ENCODE measurements at regions not wholly inside any gene's neighbourhood (a gene's known extent, or its start where the extent isn't known, plus 50 kb on each side); places are given as distances from the start of the nearest gene placed in this dataset.

GRCh38 chr7:52695973-52696595, 339.3 kb upstream of the POM121L12 start:
- no peak overlapping the region for H2AFZ ChIP-seq (ENCODE audit: low read depth, low read length)
- H4K20me1 ChIP-seq (ENCODE audit: insufficient read depth, low read length): no peaks in the 10 kb centered on the region
- no peak for FAIRE-seq
- Mint-ChIP-seq H3K36me3 (ENCODE audit: low read depth, unreplicated experiment) (no peaks in the 10 kb centered on the region), H3K9me3 (ENCODE audit: unreplicated experiment) (no peaks in the 10 kb centered on the region), H3K27me3 (ENCODE audit: low read depth, unreplicated experiment) (no peaks in the 10 kb centered on the region), H3K4me1 (ENCODE audit: low read depth, unreplicated experiment) (no peaks in the 10 kb centered on the region), H3K4me3 (ENCODE audit: unreplicated experiment) (no peak overlapping the region), H3K27ac (ENCODE audit: unreplicated experiment) (no peak overlapping the region)
- H3K9ac ChIP-seq (ENCODE audit: low read length): no peak overlapping the region
- no peaks in the 10 kb centered on the region for H3K27me3 ChIP-seq (ENCODE audit: insufficient read depth, low read length)
- H3K27ac ChIP-seq (ENCODE audit: low read depth, low read length): no peak overlapping the region
- no peaks in the 10 kb centered on the region for H3K36me3 ChIP-seq (ENCODE audit: insufficient read depth, low read length)
- DNase-seq (ENCODE audit: low read depth): peak; percentile 74
- peaks cover 2% of the 10 kb centered on the region for H3K9me3 ChIP-seq (ENCODE audit: insufficient read depth, low read depth, low read length)
- no peak overlapping the region for H3K4me3 ChIP-seq (ENCODE audit: insufficient read depth, low read depth, low read length)
- H3K4me2 ChIP-seq (ENCODE audit: low read length): no peak overlapping the region
- no peaks in the 10 kb centered on the region for H3K4me1 ChIP-seq (ENCODE audit: insufficient read depth, low read length)
- TF ChIP-seq CTCF (IDR thresholded peaks at IDR 0.05; ENCODE audit: insufficient read depth, low read depth, low read length) (no peak), EZH2 (IDR thresholded peaks at IDR 0.05; ENCODE audit: insufficient read depth, low read length) (no peak)
- H3K79me2 ChIP-seq (ENCODE audit: insufficient read depth, low read length): no peaks in the 10 kb centered on the region

- Mint-ChIP-seq H3K4me3 (ENCODE audit: unreplicated experiment) (no peak overlapping the region), H3K9me3 (ENCODE audit: unreplicated experiment) (peaks cover 3% of the 10 kb centered on the region), H3K4me1 (ENCODE audit: low read depth, unreplicated experiment) (no peaks in the 10 kb centered on the region), H3K27ac (ENCODE audit: unreplicated experiment) (no peak overlapping the region), H3K27me3 (ENCODE audit: low read depth, unreplicated experiment) (no peaks in the 10 kb centered on the region), H3K36me3 (ENCODE audit: low read depth, unreplicated experiment) (no peaks in the 10 kb centered on the region)
- no peaks in the 10 kb centered on the region for H4K20me1 ChIP-seq (ENCODE audit: insufficient read depth, low read length)
- no peaks in the 10 kb centered on the region for H3K9me3 ChIP-seq (ENCODE audit: insufficient read depth, low read depth, low read length)
- no peak overlapping the region for H3K4me2 ChIP-seq (ENCODE audit: low read length)
- no peak overlapping the region for H3K9ac ChIP-seq (ENCODE audit: low read length)
- DNase-seq (ENCODE audit: low read depth) (no peak), FAIRE-seq (no peak)
- no peak overlapping the region for H3K27ac ChIP-seq (ENCODE audit: low read depth, low read length)
- TF ChIP-seq CTCF (IDR thresholded peaks at IDR 0.05; ENCODE audit: insufficient read depth, low read depth, low read length) (no peak), EZH2 (IDR thresholded peaks at IDR 0.05; ENCODE audit: insufficient read depth, low read length) (no peak)
- no peaks in the 10 kb centered on the region for H3K27me3 ChIP-seq (ENCODE audit: insufficient read depth, low read length)
- no peaks in the 10 kb centered on the region for H3K79me2 ChIP-seq (ENCODE audit: insufficient read depth, low read length)
- no peaks in the 10 kb centered on the region for H3K36me3 ChIP-seq (ENCODE audit: insufficient read depth, low read length)
- no peaks in the 10 kb centered on the region for H3K4me1 ChIP-seq (ENCODE audit: insufficient read depth, low read length)
- no peak overlapping the region for H2AFZ ChIP-seq (ENCODE audit: low read depth, low read length)
- H3K4me3 ChIP-seq (ENCODE audit: insufficient read depth, low read depth, low read length): no peak overlapping the region
Observed at GRCh38 chr7:52691257-52691656, 344.2 kb upstream of the POM121L12 start.

GRCh38 chr7:52689912-52690311, 345.5 kb upstream of the POM121L12 start:
- TF ChIP-seq EZH2 (IDR thresholded peaks at IDR 0.05; ENCODE audit: insufficient read depth, low read length): no peak
- no peak for TF ChIP-seq CTCF (IDR thresholded peaks at IDR 0.05; ENCODE audit: insufficient read depth, low read depth, low read length)
- no peaks in the 10 kb centered on the region for H3K36me3 Mint-ChIP-seq (ENCODE audit: low read depth, unreplicated experiment)
- no peaks in the 10 kb centered on the region for H3K36me3 ChIP-seq (ENCODE audit: insufficient read depth, low read length)
- no peak overlapping the region for H3K27ac ChIP-seq (ENCODE audit: low read depth, low read length)
- H3K4me2 ChIP-seq (ENCODE audit: low read length): peak overlapping the region; percentile 6
- H3K27me3 ChIP-seq (ENCODE audit: insufficient read depth, low read length): no peaks in the 10 kb centered on the region
- DNase-seq (ENCODE audit: low read depth) (peak; percentile 6), FAIRE-seq (no peak)
- H3K4me1 ChIP-seq (ENCODE audit: insufficient read depth, low read length): no peaks in the 10 kb centered on the region
- no peaks in the 10 kb centered on the region for H3K79me2 ChIP-seq (ENCODE audit: insufficient read depth, low read length)
- no peak overlapping the region for H3K27ac Mint-ChIP-seq (ENCODE audit: unreplicated experiment)
- H3K9ac ChIP-seq (ENCODE audit: low read length): no peak overlapping the region
- H2AFZ ChIP-seq (ENCODE audit: low read depth, low read length): no peak overlapping the region
- H3K9me3 ChIP-seq (ENCODE audit: insufficient read depth, low read depth, low read length): no peaks in the 10 kb centered on the region
- H3K9me3 Mint-ChIP-seq (ENCODE audit: unreplicated experiment): peaks cover 3% of the 10 kb centered on the region
- H3K4me3 Mint-ChIP-seq (ENCODE audit: unreplicated experiment): no peak overlapping the region
- H3K27me3 Mint-ChIP-seq (ENCODE audit: low read depth, unreplicated experiment): no peaks in the 10 kb centered on the region
- H3K4me3 ChIP-seq (ENCODE audit: insufficient read depth, low read depth, low read length): no peak overlapping the region
- H4K20me1 ChIP-seq (ENCODE audit: insufficient read depth, low read length): no peaks in the 10 kb centered on the region
- H3K4me1 Mint-ChIP-seq (ENCODE audit: low read depth, unreplicated experiment): no peaks in the 10 kb centered on the region

Data from astrocyte (in vitro differentiated cells and primary cell).